ENCODE measurements at regions not wholly inside any gene's neighbourhood (a gene's known extent, or its start where the extent isn't known, plus 50 kb on each side); places are given as distances from the start of the nearest gene placed in this dataset.
"Not testable (repeated sequence)": the region's sequence is repeated elsewhere in the genome, so short reads cannot be mapped to it uniquely, and the experiment has no call there.

- no peak for DNase-seq
Observed at GRCh38 chr4:101417046-101417445, 69.7 kb upstream of the PPP3CA start.

- DNase-seq: no peak
Observed at GRCh38 chr4:101415962-101416361, 68.6 kb upstream of the PPP3CA start.

- DNase-seq: no peak
Observed at GRCh38 chr4:101414496-101414895, 67.2 kb upstream of the PPP3CA start.

- DNase-seq: no peak
Observed at GRCh38 chr4:101411926-101412325, 64.6 kb upstream of the PPP3CA start.

- not testable (repeated sequence) for DNase-seq
Observed at GRCh38 chr4:101411281-101411910, 64.1 kb upstream of the PPP3CA start.

GRCh38 chr4:101400096-101400495 lies 52.8 kb upstream of the PPP3CA start:
- peak; percentile 58 for DNase-seq

- no peak for DNase-seq
Observed at GRCh38 chr4:101398807-101399206, 51.5 kb upstream of the PPP3CA start.
